OCI-LY3 (cell line): ENCODE measurements at regions not wholly inside any gene's neighbourhood (a gene's known extent, or its start where the extent isn't known, plus 50 kb on each side); places are given as distances from the start of the nearest gene placed in this dataset.

Experiments
- H2AFZ ChIP-seq: fragments of 200-600, 300-600 bp; shearing (Covaris generic); 2 replicates; pipeline ENCODE4 v1.6.0; 2014; ENCODE audit warnings: antibody characterized with exemption, low read depth, low read length
- H3K27ac ChIP-seq: fragments of 200-600, 300-600 bp; sonication (generic); 2 replicates; pipeline ENCODE4 v1.5.1; 2014; ENCODE audit warnings: mild to moderate bottlenecking, low read length, moderate library complexity, mixed read lengths
- H3K27me3 ChIP-seq: fragments of 200-600, 300-600 bp; sonication (generic); 2 replicates; pipeline ENCODE4 v1.6.1; 2014; ENCODE audit warnings: low read depth, low read length, mixed read lengths
- H3K36me3 ChIP-seq: fragments of 200-600, 300-600 bp; sonication (generic); replicated peaks from 2 replicates; pipeline ENCODE3; 2014; ENCODE audit warnings: low read depth, low read length, mixed read lengths
- H3K4me1 ChIP-seq: fragments of 300-600, 200-600 bp; sonication (generic); 2 replicates; pipeline ENCODE4 v1.6.1; 2014; ENCODE audit warnings: low read length, mixed read lengths
- H3K4me2 ChIP-seq: fragments of 200-600, 300-600 bp; sonication (generic); 2 replicates; pipeline ENCODE4 v1.6.1; 2014; ENCODE audit warnings: low read length, mixed read lengths
- H3K4me3 ChIP-seq: fragments of 300-600, 200-600 bp; sonication (generic); 2 replicates; pipeline ENCODE4 v1.5.1; 2014; ENCODE audit warnings: antibody characterized with exemption, mild to moderate bottlenecking, low read length, moderate library complexity
- H3K79me2 ChIP-seq: fragments of 300-600, 200-600 bp; shearing (Covaris generic); 2 replicates; pipeline ENCODE4 v1.6.1; 2014; ENCODE audit warnings: mild to moderate bottlenecking, low read length, mixed read lengths
- H3K9ac ChIP-seq: fragments of 300-600, 200-600 bp; shearing (Covaris generic); 2 replicates; pipeline ENCODE4 v1.6.0; 2014; ENCODE audit warnings: mild to moderate bottlenecking, low read length, moderate library complexity
- H3K9me3 ChIP-seq: fragments of 200-600, 300-600 bp; shearing (Covaris generic); 2 replicates; pipeline ENCODE4 v1.6.1; 2014; ENCODE audit warnings: low read length, mixed read lengths; ENCODE audit not compliant: insufficient read depth
- H4K20me1 ChIP-seq: fragments of 200-600, 300-600 bp; sonication (generic); 2 replicates; pipeline ENCODE4 v1.6.1; 2016; ENCODE audit warnings: low read length, mixed read lengths; ENCODE audit not compliant: insufficient read depth
- CTCF ChIP-seq: fragments of 200-600, 300-600 bp; sonication (generic); IDR thresholded peaks from 2 replicates; pipeline ENCODE4 v1.5.1; 2014; ENCODE audit warnings: antibody characterized with exemption, low read length, low read depth
- EZH2phosphoT487 ChIP-seq: fragments of 200-600 bp; shearing (Covaris generic); IDR thresholded peaks from 2 replicates; pipeline ENCODE4 v1.6.1; 2018; ENCODE audit warnings: antibody characterized with exemption, mixed run types, low read depth

DNA sequence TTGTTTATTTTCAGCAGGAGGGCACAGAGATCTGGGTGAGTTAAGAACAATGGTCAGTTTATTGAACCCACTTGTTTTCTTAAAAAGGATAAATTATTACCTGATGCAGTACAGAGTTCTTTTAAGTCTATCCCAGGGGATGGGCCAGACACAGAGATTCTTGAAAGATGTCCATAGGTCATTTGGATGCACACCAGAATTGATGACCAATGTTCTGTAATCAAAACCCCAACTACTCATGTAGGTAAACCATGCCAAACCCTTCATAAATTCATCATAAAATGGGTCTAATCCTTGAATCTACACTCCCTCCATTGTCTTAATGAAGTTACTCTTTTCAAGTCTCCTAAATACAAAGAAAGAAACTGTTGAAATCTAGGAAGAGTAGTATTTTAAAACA lies 273.0 kb upstream of the COL8A1 start:
- Histone ChIP-seq H3K79me2 (no peaks in the 10 kb centered on the region), H4K20me1 (no peaks in the 10 kb centered on the region), H3K4me2 (no peak overlapping the region), H3K4me1 (no peaks in the 10 kb centered on the region), H3K27ac (no peak overlapping the region), H3K9ac (no peak overlapping the region), H3K4me3 (no peak overlapping the region), H3K9me3 (no peaks in the 10 kb centered on the region), H2AFZ (no peak overlapping the region), H3K27me3 (no peaks in the 10 kb centered on the region), H3K36me3 (no peaks in the 10 kb centered on the region)
- TF ChIP-seq CTCF (no peak), EZH2phosphoT487 (no peak)

DNA sequence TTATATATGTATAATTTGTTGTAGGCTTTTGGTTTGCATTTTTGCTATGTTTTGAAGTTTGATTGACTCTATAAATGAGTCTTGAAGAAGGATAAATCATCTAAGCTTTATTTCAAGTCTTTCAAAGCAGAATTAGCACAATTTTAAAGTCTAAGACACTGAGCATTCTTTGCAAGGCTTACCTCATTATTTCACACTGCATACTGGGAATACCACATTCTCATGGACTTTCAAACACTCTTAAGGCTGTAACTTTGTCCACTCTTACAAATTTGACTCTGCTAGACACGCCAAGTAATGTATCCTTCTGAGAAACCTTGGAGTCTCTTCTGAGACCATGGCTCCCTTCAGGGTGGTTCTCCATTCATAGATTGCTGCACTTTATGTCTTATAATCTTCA lies 281.3 kb upstream of the COL8A1 start:
- Histone ChIP-seq H4K20me1 (no peaks in the 10 kb centered on the region), H3K9me3 (no peaks in the 10 kb centered on the region)

GRCh38 chr3:99356696-99357095 lies 281.7 kb upstream of the COL8A1 start:
- no peak overlapping the region for H3K27ac ChIP-seq
- H2AFZ ChIP-seq = no peak overlapping the region
- H3K27me3 ChIP-seq = no peaks in the 10 kb centered on the region
- H3K9ac ChIP-seq = no peak overlapping the region
- no peaks in the 10 kb centered on the region for H3K36me3 ChIP-seq
- H3K4me3 ChIP-seq = no peak overlapping the region
- H4K20me1 ChIP-seq = no peaks in the 10 kb centered on the region
- peaks cover 31% of the 10 kb centered on the region for H3K4me1 ChIP-seq
- no peaks in the 10 kb centered on the region for H3K79me2 ChIP-seq
- TF ChIP-seq EZH2phosphoT487 = no peak
- TF ChIP-seq CTCF = no peak
- H3K4me2 ChIP-seq = no peak overlapping the region
- no peaks in the 10 kb centered on the region for H3K9me3 ChIP-seq

More for the DNA sequence above, 281.3 kb upstream of the COL8A1 start:
- no peak overlapping the region for H3K9ac ChIP-seq
- H3K4me1 ChIP-seq = peaks cover 27% of the 10 kb centered on the region
- no peak overlapping the region for H3K4me3 ChIP-seq
- TF ChIP-seq EZH2phosphoT487 (no peak), CTCF (no peak)
- H3K4me2 ChIP-seq = no peak overlapping the region
- H3K36me3 ChIP-seq = no peaks in the 10 kb centered on the region
- H3K79me2 ChIP-seq = no peaks in the 10 kb centered on the region
- no peak overlapping the region for H3K27ac ChIP-seq
- no peaks in the 10 kb centered on the region for H3K27me3 ChIP-seq
- no peak overlapping the region for H2AFZ ChIP-seq

DNA sequence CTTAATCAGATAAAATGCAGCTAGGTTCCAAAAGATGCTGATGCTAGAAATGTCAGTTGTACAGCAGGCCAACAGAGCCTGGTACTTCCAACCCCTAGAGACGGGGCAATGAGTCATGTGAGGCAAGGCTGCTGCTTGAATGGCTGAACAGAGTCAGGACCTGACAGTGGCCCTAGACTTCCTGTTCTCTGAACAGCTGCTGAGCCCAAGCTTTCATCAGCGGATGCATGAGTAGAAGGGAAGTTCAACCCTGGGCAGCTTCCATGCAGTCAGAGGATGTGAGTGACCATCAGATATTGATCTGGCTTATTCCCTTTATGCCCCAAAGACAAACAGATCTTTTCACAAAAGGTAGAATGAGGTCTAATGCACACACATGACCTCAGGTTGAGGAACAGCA lies 282.9 kb upstream of the COL8A1 start:
- Histone ChIP-seq H2AFZ (0 out of 2 replicates have a peak overlapping the region, but pooled peaks have one; percentile 44), H3K9me3 (no peaks in the 10 kb centered on the region), H4K20me1 (no peaks in the 10 kb centered on the region), H3K9ac (no peak overlapping the region), H3K4me1 (peaks cover 36% of the 10 kb centered on the region), H3K27ac (no peak overlapping the region), H3K4me2 (no peak overlapping the region), H3K79me2 (no peaks in the 10 kb centered on the region), H3K27me3 (no peaks in the 10 kb centered on the region), H3K4me3 (no peak overlapping the region), H3K36me3 (no peaks in the 10 kb centered on the region)
- TF ChIP-seq CTCF = no peak
- no peak for TF ChIP-seq EZH2phosphoT487
